SW 1271 (cell line): ENCODE measurements at regions not wholly inside any gene's neighbourhood (a gene's known extent, or its start where the extent isn't known, plus 50 kb on each side); places are given as distances from the start of the nearest gene placed in this dataset.
"Not testable (repeated sequence)": the region's sequence is repeated elsewhere in the genome, so short reads cannot be mapped to it uniquely, and the experiment has no call there.

ENCODE experiments used
- DNase-seq, 2 experiments: peaks; one replicate each; lab custom pipeline; 2025; lab: John Stamatoyannopoulos, UW

- DNase-seq: no peak
Observed at GRCh38 chr12:92425165-92425564, 277.6 kb upstream of the PLEKHG7 start.

- no peak for DNase-seq
Observed at GRCh38 chr12:92424338-92424737, 278.5 kb upstream of the PLEKHG7 start.

GRCh38 chr12:92421701-92422100, 276.1 kb upstream of the BTG1 start:
- DNase-seq: no peak

GRCh38 chr12:92421042-92421441, 275.4 kb upstream of the BTG1 start:
- no peak for DNase-seq

GRCh38 chr12:92419201-92419600, 273.6 kb upstream of the BTG1 start:
- no peak for DNase-seq

- DNase-seq: no peak
Observed at GRCh38 chr12:92418381-92418780, 272.7 kb upstream of the BTG1 start.

- no peak for DNase-seq
Observed at GRCh38 chr12:92417373-92417772, 271.7 kb upstream of the BTG1 start.

GRCh38 chr12:92416385-92416812, 270.8 kb upstream of the BTG1 start:
- no peak for DNase-seq

GRCh38 chr12:92414170-92415070, 268.8 kb upstream of the BTG1 start:
- DNase-seq: no peak

GRCh38 chr12:92413286-92413685, 267.6 kb upstream of the BTG1 start:
- DNase-seq: no peak

GRCh38 chr12:92412856-92413255, 267.2 kb upstream of the BTG1 start:
- no peak for DNase-seq

- no peak for DNase-seq
Observed at GRCh38 chr12:92411687-92412086, 266.0 kb upstream of the BTG1 start.

- DNase-seq: peak; percentile 4 to 16
Observed at GRCh38 chr12:92408072-92408900, 262.6 kb upstream of the BTG1 start.

- DNase-seq: not testable (repeated sequence)
Observed at GRCh38 chr12:92406404-92407070, 260.9 kb upstream of the BTG1 start.

- DNase-seq: not testable (repeated sequence)
Observed at GRCh38 chr12:92405801-92406251, 260.2 kb upstream of the BTG1 start.

- DNase-seq: no peak
Observed at GRCh38 chr12:92404921-92405320, 259.3 kb upstream of the BTG1 start.

- DNase-seq: no peak
Observed at GRCh38 chr12:92404259-92404894, 258.7 kb upstream of the BTG1 start.

- no peak for DNase-seq
Observed at GRCh38 chr12:92403210-92404175, 257.8 kb upstream of the BTG1 start.

GRCh38 chr12:92402415-92402814, 256.8 kb upstream of the BTG1 start:
- no peak for DNase-seq

- no peak for DNase-seq
Observed at GRCh38 chr12:92400006-92400405, 254.4 kb upstream of the BTG1 start.
